ENCODE measurements at regions not wholly inside any gene's neighbourhood (a gene's known extent, or its start where the extent isn't known, plus 50 kb on each side); places are given as distances from the start of the nearest gene placed in this dataset.

DNA sequence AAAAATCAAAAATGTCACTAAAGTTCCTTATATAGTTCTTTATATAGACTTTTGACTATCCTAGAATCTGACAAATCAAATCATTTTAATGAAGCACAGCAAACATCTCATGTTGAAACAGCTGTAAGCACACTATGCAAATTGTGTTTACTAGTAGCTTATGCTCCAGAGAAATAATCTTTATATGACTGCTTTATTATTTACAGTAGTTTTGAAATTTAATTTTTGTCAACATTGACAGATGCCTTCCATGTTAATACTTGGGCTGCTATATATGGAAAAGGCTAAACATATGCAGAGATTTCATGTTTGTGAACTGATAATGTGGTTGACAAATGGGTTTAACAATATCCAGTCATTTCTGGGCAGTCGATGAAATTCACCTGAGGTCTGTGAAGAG is 616.8 kb downstream of the TAFA4 start:
- TF ChIP-seq, protein P1, sequence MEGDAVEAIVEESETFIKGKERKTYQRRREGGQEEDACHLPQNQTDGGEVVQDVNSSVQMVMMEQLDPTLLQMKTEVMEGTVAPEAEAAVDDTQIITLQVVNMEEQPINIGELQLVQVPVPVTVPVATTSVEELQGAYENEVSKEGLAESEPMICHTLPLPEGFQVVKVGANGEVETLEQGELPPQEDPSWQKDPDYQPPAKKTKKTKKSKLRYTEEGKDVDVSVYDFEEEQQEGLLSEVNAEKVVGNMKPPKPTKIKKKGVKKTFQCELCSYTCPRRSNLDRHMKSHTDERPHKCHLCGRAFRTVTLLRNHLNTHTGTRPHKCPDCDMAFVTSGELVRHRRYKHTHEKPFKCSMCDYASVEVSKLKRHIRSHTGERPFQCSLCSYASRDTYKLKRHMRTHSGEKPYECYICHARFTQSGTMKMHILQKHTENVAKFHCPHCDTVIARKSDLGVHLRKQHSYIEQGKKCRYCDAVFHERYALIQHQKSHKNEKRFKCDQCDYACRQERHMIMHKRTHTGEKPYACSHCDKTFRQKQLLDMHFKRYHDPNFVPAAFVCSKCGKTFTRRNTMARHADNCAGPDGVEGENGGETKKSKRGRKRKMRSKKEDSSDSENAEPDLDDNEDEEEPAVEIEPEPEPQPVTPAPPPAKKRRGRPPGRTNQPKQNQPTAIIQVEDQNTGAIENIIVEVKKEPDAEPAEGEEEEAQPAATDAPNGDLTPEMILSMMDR (IDR thresholded peaks at IDR 0.05; ENCODE audit: control insufficient read depth, insufficient read depth, low read depth, low read length, missing control alignments): no peak
- no peak overlapping the region for H3K4me3 ChIP-seq (ENCODE audit: control insufficient read depth, low read depth, low read length)
- DNase-seq (ENCODE audit: low read depth): no peak

DNA sequence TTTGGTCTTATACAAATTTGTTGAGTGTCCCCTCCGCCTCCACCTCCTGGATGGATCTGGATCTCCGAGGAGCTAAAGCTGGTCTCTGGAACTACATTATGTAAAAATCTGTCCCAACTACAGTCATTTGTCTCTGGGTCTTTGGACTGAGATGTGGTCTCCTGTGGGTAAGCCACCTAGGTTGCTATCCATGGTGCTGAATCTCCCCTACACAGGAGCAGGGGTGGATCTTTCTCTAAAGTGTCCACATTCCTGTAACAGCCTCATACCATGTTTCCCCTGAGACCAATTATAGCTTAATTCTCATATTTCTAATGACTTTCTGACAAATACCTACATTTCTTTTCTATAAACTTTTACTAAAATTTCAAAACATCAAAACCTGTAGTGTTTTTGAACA is 625.8 kb downstream of the TAFA4 start:
- no peak for DNase-seq (ENCODE audit: low read depth)
- TF ChIP-seq, protein P1 (IDR thresholded peaks at IDR 0.05; ENCODE audit: control insufficient read depth, insufficient read depth, low read depth, low read length, missing control alignments): no peak

DNA sequence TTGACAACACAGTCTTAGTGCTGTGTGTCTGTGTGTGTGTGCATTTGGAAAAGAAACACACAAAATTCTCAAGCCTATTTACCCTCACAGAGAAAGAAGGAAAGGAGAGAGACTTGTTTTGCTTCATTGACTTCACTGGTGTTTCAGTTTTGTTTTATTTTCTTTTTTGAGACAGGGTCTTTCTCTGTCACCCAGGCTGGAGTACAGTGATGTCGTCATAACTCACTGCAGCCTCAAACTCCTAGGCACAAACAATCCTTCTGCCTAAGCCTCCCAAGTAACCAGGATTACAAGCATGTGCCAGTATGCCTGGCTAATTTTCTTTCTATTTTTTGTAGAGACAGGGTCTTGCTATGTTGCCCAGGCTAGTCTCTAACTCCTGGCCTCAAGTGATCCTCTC is 636.9 kb downstream of the TAFA4 start:
- TF ChIP-seq, protein P1 (IDR thresholded peaks at IDR 0.05; ENCODE audit: control insufficient read depth, insufficient read depth, low read depth, low read length, missing control alignments): no peak
- no peak overlapping the region for H3K4me3 ChIP-seq (ENCODE audit: control insufficient read depth, low read depth, low read length)
- DNase-seq (ENCODE audit: low read depth): no peak

More for the DNA sequence above, 625.8 kb downstream of the TAFA4 start:
- no peak overlapping the region for H3K4me3 ChIP-seq (ENCODE audit: control insufficient read depth, low read depth, low read length)

DNA sequence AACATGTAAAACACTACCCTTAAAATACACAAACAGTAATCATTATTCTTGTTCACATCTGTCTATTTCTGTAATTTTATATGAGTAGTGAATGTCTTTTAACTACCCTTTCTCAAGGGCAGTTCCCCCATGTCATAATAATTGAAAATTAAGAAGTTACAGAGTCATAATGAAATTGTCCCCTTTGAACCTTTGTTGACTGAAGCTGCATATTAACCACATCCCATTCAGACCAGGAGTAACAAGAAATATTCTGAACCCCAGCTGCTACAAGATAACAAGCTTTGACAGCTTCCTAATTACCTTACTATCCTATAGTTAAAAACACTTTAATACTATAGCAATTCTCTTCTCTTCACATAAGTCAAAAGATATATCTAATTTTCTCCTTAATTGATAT is 635.9 kb upstream of the SUCLG2 start:
- DNase-seq (ENCODE audit: low read depth): no peak
- TF ChIP-seq, protein P1 (IDR thresholded peaks at IDR 0.05; ENCODE audit: control insufficient read depth, insufficient read depth, low read depth, low read length, missing control alignments): no peak
- H3K4me3 ChIP-seq (ENCODE audit: control insufficient read depth, low read depth, low read length): no peak overlapping the region

DNA sequence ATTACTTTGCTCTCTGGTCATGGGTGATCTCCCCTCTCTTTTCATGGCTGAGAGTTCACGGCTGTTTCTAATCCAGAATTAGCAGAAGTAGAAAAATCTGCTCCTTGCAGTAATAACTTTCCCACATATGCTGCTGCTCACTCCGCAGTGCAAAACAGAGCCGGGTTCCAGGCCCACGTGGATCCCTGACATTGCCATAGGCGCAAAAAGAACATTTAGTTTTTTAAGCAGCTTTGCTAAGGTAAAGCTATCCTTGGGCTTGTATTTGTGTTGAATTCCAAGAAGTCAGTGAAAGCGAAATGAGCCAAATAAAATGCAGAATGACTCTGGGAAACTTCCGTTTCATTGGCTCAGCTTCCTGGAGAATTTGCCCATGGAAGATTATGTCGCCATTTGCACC is 633.7 kb upstream of the SUCLG2 start:
- TF ChIP-seq, protein P1 (IDR thresholded peaks at IDR 0.05; ENCODE audit: control insufficient read depth, insufficient read depth, low read depth, low read length, missing control alignments): no peak
- H3K4me3 ChIP-seq (ENCODE audit: control insufficient read depth, low read depth, low read length): no peak overlapping the region
- no peak for DNase-seq (ENCODE audit: low read depth)

DNA sequence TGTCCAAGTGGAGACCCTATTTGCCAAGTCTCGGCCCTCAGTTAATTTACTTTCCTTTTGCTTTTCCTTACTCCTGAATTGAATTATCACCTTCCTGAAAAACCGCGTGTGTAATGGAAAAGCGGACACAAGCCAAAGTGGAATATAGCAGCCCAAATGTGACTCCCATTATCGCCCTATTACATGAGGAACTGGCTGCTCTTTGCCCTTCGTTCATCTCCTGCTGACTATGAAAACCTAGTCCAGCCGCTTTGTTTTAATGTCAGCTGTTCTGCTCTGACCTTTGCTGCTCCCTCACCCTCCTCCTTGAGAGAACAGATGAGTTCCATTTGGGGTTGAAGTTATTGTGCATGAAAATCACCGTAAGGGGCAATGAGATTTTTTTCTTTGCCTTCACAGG is 632.7 kb upstream of the SUCLG2 start:
- TF ChIP-seq, protein P1 (IDR thresholded peaks at IDR 0.05; ENCODE audit: control insufficient read depth, insufficient read depth, low read depth, low read length, missing control alignments): no peak
- H3K4me3 ChIP-seq (ENCODE audit: control insufficient read depth, low read depth, low read length): no peak overlapping the region
- no peak for DNase-seq (ENCODE audit: low read depth)

DNA sequence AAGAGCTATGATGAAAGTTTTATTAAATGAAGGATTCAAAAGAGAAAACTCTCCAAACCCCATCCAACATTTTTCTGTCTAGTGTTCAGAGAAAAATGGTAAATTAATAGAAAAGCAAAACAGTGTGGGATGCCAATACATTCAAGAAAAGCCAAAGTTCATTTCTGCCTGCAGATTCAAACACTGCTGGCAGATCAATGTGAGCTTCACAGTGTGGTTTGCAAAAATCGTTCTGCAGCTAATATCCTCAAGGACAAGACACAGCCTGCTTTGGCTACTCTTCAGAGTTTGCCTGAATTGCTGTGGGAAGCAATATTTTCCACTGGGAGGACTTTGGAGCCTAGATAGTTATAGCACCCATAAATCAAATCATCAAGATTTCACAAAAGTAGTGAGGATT is 619.9 kb upstream of the SUCLG2 start:
- TF ChIP-seq, protein P1 (IDR thresholded peaks at IDR 0.05; ENCODE audit: control insufficient read depth, insufficient read depth, low read depth, low read length, missing control alignments): no peak
- H3K4me3 ChIP-seq (ENCODE audit: control insufficient read depth, low read depth, low read length): no peak overlapping the region
- no peak for DNase-seq (ENCODE audit: low read depth)

All from AG09309 (cell line).